Testis (tissue), 2 donors: ENCODE measurements at regions not wholly inside any gene's neighbourhood (a gene's known extent, or its start where the extent isn't known, plus 50 kb on each side); places are given as distances from the start of the nearest gene placed in this dataset.

ENCODE experiments used
- POLR2A ChIP-seq: fragments of 450-650 bp; IDR thresholded peaks from one replicate; pipeline ENCODE4 v1.6.1; 2017; ENCODE audit warnings: antibody characterized with exemption, mild to moderate bottlenecking, moderate library complexity
- TF ChIP-seq, protein P1 (sequence below), 3 experiments: fragments of 450-650 bp in 2 of 3; fragments of 200-600 bp in 1 of 3; sonication (generic) in 1 of 3; IDR thresholded peaks; one replicate each; pipeline ENCODE4 v1.5.1; 2016 to 2019; ENCODE audit warnings: antibody characterized with exemption in 3 of 3, mild to moderate bottlenecking in 2 of 3, moderate library complexity in 1 of 3

DNA sequence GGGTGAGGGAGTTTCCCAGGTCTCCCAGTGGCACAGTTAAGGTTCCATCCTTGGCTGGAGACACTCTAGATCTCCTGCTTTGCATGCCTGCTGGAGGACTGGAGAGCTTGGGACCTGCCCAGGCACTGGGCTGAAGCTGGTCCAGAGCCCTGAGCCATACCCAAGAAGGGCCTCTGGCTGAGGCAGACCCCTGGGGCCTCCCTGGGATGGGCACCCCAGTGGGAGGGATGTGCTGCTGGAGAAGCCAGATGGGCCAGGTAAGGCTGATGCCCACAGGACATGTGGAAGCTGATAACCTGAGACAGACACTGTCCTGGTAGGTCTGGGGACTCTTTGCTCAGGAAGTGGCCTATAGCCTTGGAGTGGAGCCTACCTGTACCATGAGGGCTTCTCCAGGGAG, 160.7 kb downstream of the TFCP2L1 start:
- TF ChIP-seq, protein P1, sequence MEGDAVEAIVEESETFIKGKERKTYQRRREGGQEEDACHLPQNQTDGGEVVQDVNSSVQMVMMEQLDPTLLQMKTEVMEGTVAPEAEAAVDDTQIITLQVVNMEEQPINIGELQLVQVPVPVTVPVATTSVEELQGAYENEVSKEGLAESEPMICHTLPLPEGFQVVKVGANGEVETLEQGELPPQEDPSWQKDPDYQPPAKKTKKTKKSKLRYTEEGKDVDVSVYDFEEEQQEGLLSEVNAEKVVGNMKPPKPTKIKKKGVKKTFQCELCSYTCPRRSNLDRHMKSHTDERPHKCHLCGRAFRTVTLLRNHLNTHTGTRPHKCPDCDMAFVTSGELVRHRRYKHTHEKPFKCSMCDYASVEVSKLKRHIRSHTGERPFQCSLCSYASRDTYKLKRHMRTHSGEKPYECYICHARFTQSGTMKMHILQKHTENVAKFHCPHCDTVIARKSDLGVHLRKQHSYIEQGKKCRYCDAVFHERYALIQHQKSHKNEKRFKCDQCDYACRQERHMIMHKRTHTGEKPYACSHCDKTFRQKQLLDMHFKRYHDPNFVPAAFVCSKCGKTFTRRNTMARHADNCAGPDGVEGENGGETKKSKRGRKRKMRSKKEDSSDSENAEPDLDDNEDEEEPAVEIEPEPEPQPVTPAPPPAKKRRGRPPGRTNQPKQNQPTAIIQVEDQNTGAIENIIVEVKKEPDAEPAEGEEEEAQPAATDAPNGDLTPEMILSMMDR (IDR thresholded peaks at IDR 0.05): no peak
- no peak for TF ChIP-seq POLR2A
